Psoas muscle (tissue), 7 donors: ENCODE measurements at regions not wholly inside any gene's neighbourhood (a gene's known extent, or its start where the extent isn't known, plus 50 kb on each side); places are given as distances from the start of the nearest gene placed in this dataset.

Experiments
- ATAC-seq, 4 donors: fragments of 200-7000 bp; cut with Tn5 transposase; one replicate each; pipeline ENCODE4 v1.9.1; 2020; ENCODE audit warnings: moderate library complexity in 3 of 4, mild to moderate bottlenecking in 2 of 4
- DNase-seq, 2 donors: peaks; one replicate each; pipeline ENCODE4 v3.0.0-alpha.2; 2020
- H3K27ac ChIP-seq: fragments of 200-600 bp; one replicate; pipeline ENCODE4 v1.8.0; 2022
- H3K27me3 ChIP-seq, 3 donors: fragments of 200-600 bp in 1 of 3; one replicate each; pipeline versions ENCODE4 v1.6.1 to v1.8.0; 2013 to 2022; ENCODE audit warnings: low read length in 2 of 3, mild to moderate bottlenecking in 2 of 3, moderate library complexity in 1 of 3; ENCODE audit not compliant: insufficient read depth in 3 of 3
- H3K36me3 ChIP-seq, 2 donors: fragments of 200-600 bp in 1 of 2; one replicate each; pipeline versions ENCODE4 v1.6.1 to v1.8.0; 2013 to 2022; ENCODE audit warnings: low read depth in 1 of 2, mild to moderate bottlenecking in 1 of 2, moderate library complexity in 1 of 2; ENCODE audit not compliant: insufficient read depth in 1 of 2
- H3K4me1 ChIP-seq: fragments of 200-600 bp; one replicate; pipeline ENCODE4 v1.8.0; 2022
- H3K4me3 ChIP-seq: fragments of 200-600 bp; one replicate; pipeline ENCODE4 v1.8.0; 2022; ENCODE audit warnings: mild to moderate bottlenecking
- H3K9me3 ChIP-seq: fragments of 200-600 bp; one replicate; pipeline ENCODE4 v1.8.0; 2022
- CTCF ChIP-seq: fragments of 200-600 bp; IDR thresholded peaks from one replicate; pipeline ENCODE4 v1.8.0; 2022; ENCODE audit warnings: antibody characterized with exemption
- WGBS, 3 donors: extraction: QIAGEN DNeasy Blood & Tissue Kit; methylation state at CpG; one replicate each; pipeline versions ENCODE4 v1.1.6 to v1.1.7; 2013; 5-methylcytosine and 5-hydroxymethylcytosine counted together
- intact Hi-C, 2 donors: fragments of 100-400 bp; cut with DNase I; formaldehyde crosslinking; loops; one replicate each; pipeline versions ENCODE4 v1.11.0 to v1.14.2; 2022
- donor health status: healthy with polysubstance abuse.
- donor health status: DM: no; HTN: no; CAD: no; lungs with moderate emphysema.
- donor health status: Bipolar disorder and iron deficiency.
- donor health status: healthy.
- donor health status: DM: yes; HTN: yes; CAD: no.
- donor health status: DM: no; HTN: no; CAD: no.
- donor health status: DM: yes; HTN: yes; CAD: no.

GRCh38 chr17:79353548-79353947 lies 257.3 kb downstream of the RBFOX3 start:
- Histone ChIP-seq H3K27me3 (peaks cover 0 to 88% (median 12%) of the 10 kb centered on the region in 3 donors), H3K27ac (no peak overlapping the region), H3K4me3 (no peak overlapping the region), H3K9me3 (no peaks in the 10 kb centered on the region), H3K4me1 (no peaks in the 10 kb centered on the region), H3K36me3 (no peaks in the 10 kb centered on the region)
- 64 to 69% (median 68%) methylated on average over 14 of the region's 14 CpGs for WGBS, 3 donors
- TF ChIP-seq CTCF: no peak
- intact Hi-C loops: no loop called here
- DNase-seq (peak in 1 of 2 donors; percentile 12), ATAC-seq (no peak)

GRCh38 chr17:79353016-79353415 lies 257.8 kb downstream of the RBFOX3 start:
- ATAC-seq (no peak), DNase-seq (peak in 1 of 2 donors; percentile 30)
- Histone ChIP-seq H3K36me3 (no peaks in the 10 kb centered on the region), H3K4me1 (no peaks in the 10 kb centered on the region), H3K4me3 (no peak overlapping the region), H3K9me3 (no peaks in the 10 kb centered on the region), H3K27ac (no peak overlapping the region), H3K27me3 (peaks cover 0 to 83% (median 12%) of the 10 kb centered on the region in 3 donors)
- WGBS, 3 donors: 71 to 92% (median 91%) methylated on average over 8 of the region's 8 CpGs
- intact Hi-C loops: no loop called here
- no peak for TF ChIP-seq CTCF

- no peaks in the 10 kb centered on the region for H3K9me3 ChIP-seq
- no peaks in the 10 kb centered on the region for H3K4me1 ChIP-seq
- 82 to 87% (median 86%) methylated on average over 7 of the region's 7 CpGs for WGBS, 3 donors
- H3K27ac ChIP-seq: no peak overlapping the region
- DNase-seq (peak in 1 of 2 donors; percentile 29), ATAC-seq (no peak)
- no peaks in the 10 kb centered on the region for H3K36me3 ChIP-seq
- intact Hi-C loops: no loop called here
- TF ChIP-seq CTCF: no peak
- H3K27me3 ChIP-seq: peaks cover 0 to 78% (median 12%) of the 10 kb centered on the region in 3 donors
- H3K4me3 ChIP-seq: no peak overlapping the region
Measured at GRCh38 chr17:79350533-79350932, 260.3 kb downstream of the RBFOX3 start.

GRCh38 chr17:79349506-79350400 lies 261.1 kb downstream of the RBFOX3 start:
- TF ChIP-seq CTCF: no peak
- no peaks in the 10 kb centered on the region for H3K9me3 ChIP-seq
- intact Hi-C loops: no loop called here
- no peak overlapping the region for H3K4me3 ChIP-seq
- H3K36me3 ChIP-seq: no peaks in the 10 kb centered on the region
- ATAC-seq (no peak), DNase-seq (peak in 1 of 2 donors; percentile 19)
- H3K27ac ChIP-seq: no peak overlapping the region
- H3K27me3 ChIP-seq: peaks cover 0 to 71% (median 10%) of the 10 kb centered on the region in 3 donors
- WGBS, 3 donors: 73 to 78% (median 76%) methylated on average over 22 of the region's 22 CpGs
- H3K4me1 ChIP-seq: no peaks in the 10 kb centered on the region
